ENCODE measurements at regions not wholly inside any gene's neighbourhood (a gene's known extent, or its start where the extent isn't known, plus 50 kb on each side); places are given as distances from the start of the nearest gene placed in this dataset.

- peaks cover 0 to 4% (median 0%) of the 10 kb centered on the region in 5 donors for H3K27me3 Mint-ChIP-seq
- H3K4me3 Mint-ChIP-seq, result no peak overlapping the region
- no peak overlapping the region for H3K27ac Mint-ChIP-seq
- ChIA-PET POLR2A (no interaction called here), CTCF (no interaction called here)
- intact Hi-C loops (cut with micrococcal nuclease), result no loop called here
- Histone ChIP-seq H3K36me3 (ENCODE audit: control insufficient read depth in 2 of 3, insufficient read depth in 3 of 3, low read length in 3 of 3) (no peaks in the 10 kb centered on the region), H3K27ac (ENCODE audit: low read depth, low read length) (no peak overlapping the region), H3K4me3 (ENCODE audit: low read length) (no peak overlapping the region), H3K9me3 (ENCODE audit: control insufficient read depth in 2 of 3, low read length in 3 of 3) (no peaks in the 10 kb centered on the region), H3K27me3 (ENCODE audit: control insufficient read depth in 2 of 2, insufficient read depth in 2 of 2, low read length in 2 of 2) (no peaks in the 10 kb centered on the region), H3K4me1 (ENCODE audit: control insufficient read depth in 2 of 2, insufficient read depth in 2 of 2, low read length in 2 of 2) (no peaks in the 10 kb centered on the region)
- no peaks in the 10 kb centered on the region for H3K36me3 Mint-ChIP-seq
- DNase-seq, result no peak
- H3K9me3 Mint-ChIP-seq, result peaks cover 0 to 5% (median 0%) of the 10 kb centered on the region in 11 donors
- no peak for ATAC-seq
- peaks cover 0 to 3% (median 0%) of the 10 kb centered on the region in 7 donors for H3K4me1 Mint-ChIP-seq
Measured at GRCh38 chr9:105044518-105044917, 116.6 kb upstream of the ABCA1 start.

GRCh38 chr9:105046907-105047741 is 119.2 kb upstream of the ABCA1 start:
- DNase-seq (no peak), ATAC-seq (no peak)
- no peak overlapping the region for H3K27ac Mint-ChIP-seq
- intact Hi-C loops (cut with micrococcal nuclease), result no loop called here
- ChIA-PET CTCF (no interaction called here), POLR2A (no interaction called here)
- no peak overlapping the region for H3K4me3 ChIP-seq (ENCODE audit: low read length)
- no peaks in the 10 kb centered on the region for H3K27me3 ChIP-seq (ENCODE audit: control insufficient read depth in 2 of 2, insufficient read depth in 2 of 2, low read length in 2 of 2)
- H3K4me1 ChIP-seq (ENCODE audit: control insufficient read depth in 2 of 2, insufficient read depth in 2 of 2, low read length in 2 of 2), result peaks cover 0 to 15% of the 10 kb centered on the region in 2 donors
- H3K36me3 Mint-ChIP-seq, result peaks cover 0 to 2% (median 0%) of the 10 kb centered on the region in 5 donors
- H3K27me3 Mint-ChIP-seq, result peaks cover 0 to 4% (median 0%) of the 10 kb centered on the region in 5 donors
- no peak overlapping the region for H3K27ac ChIP-seq (ENCODE audit: low read depth, low read length)
- H3K4me3 Mint-ChIP-seq, result no peak overlapping the region
- no peaks in the 10 kb centered on the region for H3K9me3 Mint-ChIP-seq
- H3K9me3 ChIP-seq (ENCODE audit: control insufficient read depth in 2 of 3, low read length in 3 of 3), result no peaks in the 10 kb centered on the region
- peaks cover 11 to 20% (median 16%) of the 10 kb centered on the region in 7 donors for H3K4me1 Mint-ChIP-seq
- no peaks in the 10 kb centered on the region for H3K36me3 ChIP-seq (ENCODE audit: control insufficient read depth in 2 of 3, insufficient read depth in 3 of 3, low read length in 3 of 3)

GRCh38 chr9:105047742-105048041 is 119.7 kb upstream of the ABCA1 start:
- H3K27me3 Mint-ChIP-seq, result peaks cover 0 to 4% (median 0%) of the 10 kb centered on the region in 5 donors
- Histone ChIP-seq H3K4me3 (ENCODE audit: low read length) (no peak overlapping the region), H3K36me3 (ENCODE audit: control insufficient read depth in 2 of 3, insufficient read depth in 3 of 3, low read length in 3 of 3) (no peaks in the 10 kb centered on the region), H3K4me1 (ENCODE audit: control insufficient read depth in 2 of 2, insufficient read depth in 2 of 2, low read length in 2 of 2) (peaks cover 0 to 21% of the 10 kb centered on the region in 2 donors), H3K9me3 (ENCODE audit: control insufficient read depth in 2 of 3, low read length in 3 of 3) (no peaks in the 10 kb centered on the region), H3K27me3 (ENCODE audit: control insufficient read depth in 2 of 2, insufficient read depth in 2 of 2, low read length in 2 of 2) (no peaks in the 10 kb centered on the region), H3K27ac (ENCODE audit: low read depth, low read length) (no peak overlapping the region)
- ATAC-seq (no peak), DNase-seq (no peak)
- POLR2A ChIA-PET, result no interaction called here
- no peak overlapping the region for H3K27ac Mint-ChIP-seq
- H3K4me3 Mint-ChIP-seq, result no peak overlapping the region
- intact Hi-C loops (cut with micrococcal nuclease), result no loop called here
- peaks cover 16 to 26% (median 22%) of the 10 kb centered on the region in 7 donors for H3K4me1 Mint-ChIP-seq
- H3K9me3 Mint-ChIP-seq, result no peaks in the 10 kb centered on the region
- CTCF ChIA-PET, result no interaction called here
- peaks cover 0 to 2% (median 0%) of the 10 kb centered on the region in 5 donors for H3K36me3 Mint-ChIP-seq

GRCh38 chr9:105048331-105048730 is 120.4 kb upstream of the ABCA1 start:
- ATAC-seq (no peak), DNase-seq (no peak)
- peaks cover 0 to 4% (median 0%) of the 10 kb centered on the region in 5 donors for H3K27me3 Mint-ChIP-seq
- H3K36me3 ChIP-seq (ENCODE audit: control insufficient read depth in 2 of 3, insufficient read depth in 3 of 3, low read length in 3 of 3), result no peaks in the 10 kb centered on the region
- peaks cover 19 to 32% (median 28%) of the 10 kb centered on the region in 7 donors for H3K4me1 Mint-ChIP-seq
- no peak overlapping the region for H3K27ac Mint-ChIP-seq
- H3K27ac ChIP-seq (ENCODE audit: low read depth, low read length), result no peak overlapping the region
- no peaks in the 10 kb centered on the region for H3K9me3 Mint-ChIP-seq
- no peaks in the 10 kb centered on the region for H3K9me3 ChIP-seq (ENCODE audit: control insufficient read depth in 2 of 3, low read length in 3 of 3)
- H3K4me1 ChIP-seq (ENCODE audit: control insufficient read depth in 2 of 2, insufficient read depth in 2 of 2, low read length in 2 of 2), result peaks cover 0 to 24% of the 10 kb centered on the region in 2 donors
- intact Hi-C loops (cut with micrococcal nuclease), result no loop called here
- H3K36me3 Mint-ChIP-seq, result peaks cover 0 to 2% (median 0%) of the 10 kb centered on the region in 5 donors
- ChIA-PET POLR2A (interaction anchor here (0.7 kb wide), 1 partner anchor 377 kb away, joined by 3 read pairs; no protein-coding TSS in a partner anchor), CTCF (no interaction called here)
- no peak overlapping the region for H3K4me3 Mint-ChIP-seq
- H3K4me3 ChIP-seq (ENCODE audit: low read length), result no peak overlapping the region
- no peaks in the 10 kb centered on the region for H3K27me3 ChIP-seq (ENCODE audit: control insufficient read depth in 2 of 2, insufficient read depth in 2 of 2, low read length in 2 of 2)

- no peak for ATAC-seq
- ChIA-PET POLR2A (no interaction called here), CTCF (no interaction called here)
- Histone ChIP-seq H3K27me3 (ENCODE audit: control insufficient read depth in 2 of 2, insufficient read depth in 2 of 2, low read length in 2 of 2) (no peaks in the 10 kb centered on the region), H3K4me3 (ENCODE audit: low read length) (no peak overlapping the region), H3K27ac (ENCODE audit: low read depth, low read length) (no peak overlapping the region), H3K9me3 (ENCODE audit: control insufficient read depth in 2 of 3, low read length in 3 of 3) (no peaks in the 10 kb centered on the region), H3K36me3 (ENCODE audit: control insufficient read depth in 2 of 3, insufficient read depth in 3 of 3, low read length in 3 of 3) (no peaks in the 10 kb centered on the region), H3K4me1 (ENCODE audit: control insufficient read depth in 2 of 2, insufficient read depth in 2 of 2, low read length in 2 of 2) (peaks cover 0 to 24% of the 10 kb centered on the region in 2 donors)
- no peak overlapping the region for H3K4me3 Mint-ChIP-seq
- peak overlapping the region in 1 of 9 donors; percentile 50 for H3K27ac Mint-ChIP-seq
- peaks cover 0 to 4% (median 0%) of the 10 kb centered on the region in 5 donors for H3K27me3 Mint-ChIP-seq
- H3K36me3 Mint-ChIP-seq, result peaks cover 0 to 2% (median 0%) of the 10 kb centered on the region in 5 donors
- H3K4me1 Mint-ChIP-seq, result peaks cover 19 to 43% (median 32%) of the 10 kb centered on the region in 7 donors
- intact Hi-C loops (cut with micrococcal nuclease), result loop anchor here in 1 of 2 donors (5.0 kb wide), 1 partner anchor 77 kb away; no protein-coding TSS in a partner anchor
- H3K9me3 Mint-ChIP-seq, result no peaks in the 10 kb centered on the region
- no peak for DNase-seq
Measured at GRCh38 chr9:105050296-105050695, 122.3 kb upstream of the ABCA1 start.

- H3K4me1 Mint-ChIP-seq, result peaks cover 18 to 43% (median 32%) of the 10 kb centered on the region in 7 donors
- H3K4me1 ChIP-seq (ENCODE audit: control insufficient read depth in 2 of 2, insufficient read depth in 2 of 2, low read length in 2 of 2), result peaks cover 0 to 24% of the 10 kb centered on the region in 2 donors
- no peaks in the 10 kb centered on the region for H3K27me3 ChIP-seq (ENCODE audit: control insufficient read depth in 2 of 2, insufficient read depth in 2 of 2, low read length in 2 of 2)
- no peak overlapping the region for H3K4me3 ChIP-seq (ENCODE audit: low read length)
- peak overlapping the region; percentile 32 to 94 (median 80) for H3K27ac Mint-ChIP-seq
- H3K9me3 ChIP-seq (ENCODE audit: control insufficient read depth in 2 of 3, low read length in 3 of 3), result no peaks in the 10 kb centered on the region
- intact Hi-C loops (cut with micrococcal nuclease), result loop anchor here in 1 of 2 donors (2.0 to 5.0 kb wide), 2 partner anchors 59 to 75 kb away; no protein-coding TSS in a partner anchor
- POLR2A ChIA-PET, result interaction anchor here (1.2 kb wide), 1 partner anchor 10 kb away, joined by 3 read pairs; no protein-coding TSS in a partner anchor
- no peak overlapping the region for H3K27ac ChIP-seq (ENCODE audit: low read depth, low read length)
- no peaks in the 10 kb centered on the region for H3K27me3 Mint-ChIP-seq
- H3K4me3 Mint-ChIP-seq, result peak overlapping the region in 9 of 10 donors; percentile 42 to 75 (median 69)
- H3K36me3 ChIP-seq (ENCODE audit: control insufficient read depth in 2 of 3, insufficient read depth in 3 of 3, low read length in 3 of 3), result no peaks in the 10 kb centered on the region
- peak; percentile 71 for ATAC-seq
- peak in 6 of 9 donors; percentile 16 to 60 (median 36) for DNase-seq
- CTCF ChIA-PET, result no interaction called here
- no peaks in the 10 kb centered on the region for H3K9me3 Mint-ChIP-seq
- H3K36me3 Mint-ChIP-seq, result peaks cover 0 to 2% (median 0%) of the 10 kb centered on the region in 5 donors
Measured at GRCh38 chr9:105051897-105052296, 123.9 kb upstream of the ABCA1 start.

Data from naive thymus-derived CD4-positive, alpha-beta T cell (primary cell).